T-helper 1 cell treated with Interleukin-12 subunit alpha and Interleukin-12 subunit beta and Interleukin-4 antibody, amounts not matched to agents 30 ng/mL and 1 ng/mL, for 36 hours (primary cell): ENCODE measurements at regions not wholly inside any gene's neighbourhood (a gene's known extent, or its start where the extent isn't known, plus 50 kb on each side); places are given as distances from the start of the nearest gene placed in this dataset.
"Not testable (repeated sequence)": the region's sequence is repeated elsewhere in the genome, so short reads cannot be mapped to it uniquely, and the experiment has no call there.

Source experiments
- intact Hi-C: fragments of 100-400 bp; cut with micrococcal nuclease; formaldehyde crosslinking; loops from one replicate; pipeline ENCODE4 v1.15.1; 2024

DNA sequence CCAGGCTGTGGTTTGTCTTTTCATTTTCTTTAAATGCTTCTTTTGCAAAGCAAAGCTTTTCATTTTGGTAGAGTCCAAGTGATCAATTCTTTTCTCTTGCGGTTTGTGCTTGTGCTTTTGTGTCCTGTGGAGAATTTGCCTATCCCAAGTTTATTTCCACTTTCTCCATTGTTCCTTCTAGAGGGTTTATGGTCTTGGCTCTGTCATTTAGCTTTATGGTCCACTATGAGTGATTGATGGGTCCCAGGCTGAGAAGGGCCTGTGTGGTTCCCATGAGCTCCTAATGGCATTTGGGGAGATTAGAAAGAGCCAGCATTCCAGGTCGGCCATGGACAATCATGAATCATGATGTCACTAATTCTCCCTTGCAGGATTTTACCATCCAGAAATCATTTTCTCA lies 86.5 kb downstream of the CPZ start:
- intact Hi-C loops = no loop called here

DNA sequence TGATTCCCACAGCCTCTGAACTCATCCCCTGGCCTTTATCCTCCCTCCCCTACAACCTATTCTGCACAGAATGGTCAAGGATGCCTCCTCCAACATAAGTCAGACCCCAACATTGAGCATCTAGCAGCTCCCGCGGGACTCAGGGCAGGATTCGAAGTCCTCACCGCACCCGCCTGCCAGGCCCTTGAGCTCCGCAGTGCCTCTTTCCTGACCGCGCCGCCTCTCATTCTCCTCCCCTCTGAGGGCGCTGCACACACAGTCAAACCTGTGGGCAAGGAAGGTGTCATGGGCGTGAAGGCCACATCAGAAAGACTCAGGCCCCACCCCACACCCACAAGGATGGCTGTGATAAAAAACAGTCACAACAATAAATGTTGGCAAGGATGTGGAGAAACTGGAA lies 84.1 kb downstream of the CPZ start:
- intact Hi-C loops = no loop called here

DNA sequence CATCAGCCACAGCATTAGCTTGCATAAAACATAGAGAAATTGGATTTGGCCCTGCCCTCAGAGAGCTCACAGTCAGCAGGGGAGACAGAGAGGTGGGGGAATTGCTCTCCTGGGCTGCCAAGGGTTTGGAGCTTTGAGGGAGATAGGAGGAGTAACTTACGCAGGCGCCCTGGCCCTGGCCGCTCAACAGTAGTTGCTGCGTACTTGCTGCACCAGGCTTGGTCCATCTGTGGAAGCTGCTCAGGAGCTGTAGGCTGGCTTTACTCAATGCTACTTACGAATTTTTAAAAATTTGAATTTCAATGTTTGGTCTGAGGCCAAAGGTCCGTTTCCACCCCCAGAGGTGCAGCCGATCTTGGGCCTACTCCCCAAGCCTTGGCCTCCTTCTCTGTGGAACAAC lies 83.3 kb downstream of the CPZ start:
- intact Hi-C loops = no loop called here

GRCh38 chr4:8675383-8675782 lies 82.8 kb downstream of the CPZ start:
- intact Hi-C loops = no loop called here

GRCh38 chr4:8674311-8674885 lies 81.8 kb downstream of the CPZ start:
- intact Hi-C loops = no loop called here

DNA sequence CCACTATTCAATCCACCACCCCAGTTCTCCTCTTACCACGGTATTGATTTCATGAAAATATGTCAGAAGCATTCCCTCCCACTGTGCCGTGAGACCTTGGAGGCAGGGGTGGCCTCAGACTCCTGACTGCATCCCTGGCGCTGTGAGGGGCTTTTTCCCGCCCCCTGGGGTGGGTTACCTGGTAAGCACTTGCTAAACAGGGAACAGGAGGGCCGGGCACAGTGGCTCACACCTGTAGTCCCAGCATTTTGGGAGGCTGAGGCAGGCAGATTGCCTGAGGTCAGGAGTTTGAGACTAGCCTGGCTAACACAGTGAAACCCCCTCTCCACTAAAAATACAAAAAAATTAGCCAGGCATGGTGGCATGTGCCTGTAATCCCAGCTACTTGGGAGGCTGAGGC lies 80.5 kb downstream of the CPZ start:
- intact Hi-C loops = not testable (repeated sequence)

DNA sequence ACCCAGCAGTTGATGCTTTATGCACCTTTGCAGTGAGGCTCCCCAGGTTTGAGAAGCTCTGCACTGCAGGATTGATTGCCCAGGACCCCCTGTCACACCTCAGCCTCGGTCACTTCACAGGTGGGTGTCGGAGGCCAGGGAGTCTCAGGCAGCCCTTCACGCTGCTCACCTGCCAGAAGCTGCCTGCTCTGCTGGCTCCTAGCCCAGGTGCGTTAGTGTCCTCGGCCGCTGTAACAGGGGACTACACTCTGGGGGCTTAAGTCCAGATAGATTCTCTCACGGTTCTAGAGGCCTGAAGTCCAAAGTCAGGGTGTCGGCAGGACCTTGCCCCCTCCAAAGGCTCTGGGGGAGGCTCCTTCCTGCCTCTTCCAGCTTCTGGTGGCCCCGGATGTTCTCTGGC lies 79.9 kb downstream of the CPZ start:
- intact Hi-C loops = no loop called here

DNA sequence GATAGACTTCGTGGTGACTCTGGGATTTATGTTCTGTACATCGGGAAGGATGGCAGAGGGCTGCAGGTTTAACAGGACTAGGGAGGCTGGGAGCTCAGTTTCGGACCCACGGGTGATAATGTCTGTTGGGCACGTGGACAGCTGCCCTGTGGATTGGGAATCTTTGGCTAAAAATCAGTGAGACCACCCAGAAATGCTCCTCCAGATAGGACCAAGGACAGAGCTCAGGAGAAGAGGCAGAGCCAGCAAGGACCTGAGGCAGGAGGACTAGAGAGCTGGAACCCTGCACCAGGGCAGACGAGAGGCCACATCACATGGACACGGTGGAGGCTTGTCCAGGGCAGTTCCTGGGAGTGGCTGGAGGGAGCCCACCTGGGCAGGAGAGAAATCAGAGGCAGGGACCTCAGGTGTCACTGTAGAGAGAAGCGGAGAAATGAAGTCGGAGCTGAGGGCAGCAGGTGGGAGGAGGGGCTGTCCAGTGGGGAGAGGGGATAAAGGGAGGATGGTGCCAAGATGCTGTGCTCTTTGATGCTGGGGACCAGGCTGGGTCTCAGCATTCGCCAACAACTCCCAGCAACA lies 79.2 kb downstream of the CPZ start:
- intact Hi-C loops = no loop called here
